ENCODE measurements at regions not wholly inside any gene's neighbourhood (a gene's known extent, or its start where the extent isn't known, plus 50 kb on each side); places are given as distances from the start of the nearest gene placed in this dataset.

DNA sequence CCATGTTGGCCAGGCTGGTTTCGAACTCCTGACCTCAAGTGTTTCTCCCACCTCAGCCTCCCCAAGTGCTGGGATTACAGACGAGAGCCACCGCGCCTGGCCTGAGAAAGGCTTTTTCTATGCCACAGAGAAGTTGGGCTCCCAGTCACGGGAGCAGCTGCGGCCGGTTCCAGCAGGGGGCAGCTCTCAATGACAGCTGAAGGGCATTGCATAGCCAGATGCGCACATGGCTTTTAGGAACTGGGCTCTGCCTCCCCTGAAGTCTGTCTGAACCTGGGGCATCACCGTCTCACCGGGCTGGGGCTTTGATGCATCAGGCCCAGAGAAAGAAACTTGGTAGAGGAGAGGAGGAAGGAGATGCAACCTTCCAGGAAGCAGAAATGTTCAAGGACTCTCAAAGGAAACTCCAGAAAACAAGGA, 84.2 kb upstream of the LAPTM4A start:
- H3K4me3 ChIP-seq (ENCODE audit: low read depth, low read length), result no peak overlapping the region
- TF ChIP-seq, protein P1, sequence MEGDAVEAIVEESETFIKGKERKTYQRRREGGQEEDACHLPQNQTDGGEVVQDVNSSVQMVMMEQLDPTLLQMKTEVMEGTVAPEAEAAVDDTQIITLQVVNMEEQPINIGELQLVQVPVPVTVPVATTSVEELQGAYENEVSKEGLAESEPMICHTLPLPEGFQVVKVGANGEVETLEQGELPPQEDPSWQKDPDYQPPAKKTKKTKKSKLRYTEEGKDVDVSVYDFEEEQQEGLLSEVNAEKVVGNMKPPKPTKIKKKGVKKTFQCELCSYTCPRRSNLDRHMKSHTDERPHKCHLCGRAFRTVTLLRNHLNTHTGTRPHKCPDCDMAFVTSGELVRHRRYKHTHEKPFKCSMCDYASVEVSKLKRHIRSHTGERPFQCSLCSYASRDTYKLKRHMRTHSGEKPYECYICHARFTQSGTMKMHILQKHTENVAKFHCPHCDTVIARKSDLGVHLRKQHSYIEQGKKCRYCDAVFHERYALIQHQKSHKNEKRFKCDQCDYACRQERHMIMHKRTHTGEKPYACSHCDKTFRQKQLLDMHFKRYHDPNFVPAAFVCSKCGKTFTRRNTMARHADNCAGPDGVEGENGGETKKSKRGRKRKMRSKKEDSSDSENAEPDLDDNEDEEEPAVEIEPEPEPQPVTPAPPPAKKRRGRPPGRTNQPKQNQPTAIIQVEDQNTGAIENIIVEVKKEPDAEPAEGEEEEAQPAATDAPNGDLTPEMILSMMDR (IDR thresholded peaks at IDR 0.05; ENCODE audit: insufficient read depth, low read depth, low read length), result peak; percentile 84
- peak; percentile 70 for DNase-seq (ENCODE audit: low read depth)

DNA sequence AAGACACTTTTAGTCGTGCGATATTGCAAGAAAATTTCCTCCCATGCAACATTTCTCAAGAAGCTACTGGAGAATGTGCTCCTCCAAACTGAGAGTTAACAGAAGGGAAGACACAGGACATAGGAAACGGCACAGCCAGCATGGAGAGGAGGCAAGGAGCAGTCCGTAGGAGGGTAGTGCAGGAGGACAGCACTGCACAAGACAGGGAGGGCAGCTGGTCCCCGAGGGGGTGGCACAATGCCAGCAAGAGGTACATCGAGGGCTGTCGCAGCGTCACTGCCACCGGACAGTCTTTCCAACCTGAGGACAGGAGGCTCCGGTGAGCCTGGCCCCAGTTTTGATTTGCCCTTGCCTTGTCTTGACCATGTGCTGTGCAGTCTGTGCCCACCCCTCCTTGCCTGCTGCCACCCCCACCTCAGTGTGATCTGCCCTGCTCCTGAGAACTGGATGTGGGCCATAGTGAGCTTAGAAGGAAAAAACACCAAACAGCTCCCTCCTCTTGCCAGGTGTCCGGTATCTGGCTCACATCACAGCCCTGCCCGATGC, 81.6 kb upstream of the LAPTM4A start:
- TF ChIP-seq, protein P1 (IDR thresholded peaks at IDR 0.05; ENCODE audit: insufficient read depth, low read depth, low read length), result no peak
- DNase-seq (ENCODE audit: low read depth), result no peak
- no peak overlapping the region for H3K4me3 ChIP-seq (ENCODE audit: low read depth, low read length)

DNA sequence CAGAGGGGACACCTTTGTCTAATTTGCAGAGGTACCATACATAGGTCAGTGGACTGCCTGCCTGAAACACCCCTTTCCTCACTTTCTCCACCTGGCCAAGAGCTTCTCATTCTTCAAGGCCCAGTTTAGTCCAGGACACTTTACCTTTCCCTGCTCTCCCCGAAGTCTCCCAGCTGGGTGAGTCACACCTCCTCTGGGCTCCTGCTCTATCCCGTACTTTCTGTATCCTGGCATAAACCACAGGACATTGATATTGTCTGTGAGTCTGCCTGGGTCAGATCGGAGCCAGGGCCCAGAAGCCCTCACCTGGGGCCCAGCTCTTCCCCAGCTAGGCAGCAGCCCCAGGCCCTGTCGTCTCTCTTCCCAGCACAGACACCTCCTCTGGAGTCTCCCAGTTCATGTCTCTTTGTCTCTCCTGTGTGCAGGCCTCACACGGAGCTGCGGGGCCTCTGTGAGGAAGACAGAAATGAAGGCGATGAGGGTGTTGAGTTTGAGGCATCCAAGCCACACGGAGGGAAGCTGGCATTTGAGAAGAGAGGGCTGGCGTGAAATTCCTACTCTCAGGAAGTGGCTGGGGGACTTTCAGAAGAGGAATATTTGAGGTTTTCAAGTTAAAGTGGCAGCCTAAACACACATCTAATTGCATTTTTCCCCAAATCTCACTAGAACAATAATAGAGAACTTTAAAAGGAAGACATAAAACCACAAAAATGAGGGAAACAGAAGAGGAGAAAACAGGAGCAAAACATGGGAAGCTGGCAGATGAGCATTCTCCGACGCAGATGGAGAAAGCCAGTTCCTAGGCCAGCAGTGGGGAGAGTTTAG, 79.6 kb upstream of the LAPTM4A start:
- H3K4me3 ChIP-seq (ENCODE audit: low read depth, low read length), result no peak overlapping the region
- TF ChIP-seq, protein P1 (IDR thresholded peaks at IDR 0.05; ENCODE audit: insufficient read depth, low read depth, low read length), result no peak
- DNase-seq (ENCODE audit: low read depth), result no peak

DNA sequence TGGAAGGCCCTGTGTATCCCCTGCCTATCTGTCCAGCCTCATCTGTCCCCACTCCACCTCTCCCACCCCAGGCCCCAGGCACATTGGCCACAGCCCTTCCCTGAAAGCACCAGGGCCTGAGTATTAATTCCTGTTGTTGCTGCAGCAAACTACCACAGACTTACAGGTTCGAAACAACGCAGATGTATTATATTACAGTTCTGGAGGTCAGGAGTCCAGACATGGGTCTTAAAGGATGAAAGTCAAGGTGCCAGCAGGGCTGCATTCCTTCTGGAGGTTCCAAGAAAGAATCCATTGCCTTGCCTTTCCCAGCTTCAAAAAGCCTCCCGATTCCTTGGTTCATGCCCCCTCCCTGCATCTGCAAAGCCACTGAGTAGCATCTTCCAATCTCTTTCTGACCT, 78.7 kb upstream of the LAPTM4A start:
- no peak overlapping the region for H3K4me3 ChIP-seq (ENCODE audit: low read depth, low read length)
- DNase-seq (ENCODE audit: low read depth), result no peak
- TF ChIP-seq, protein P1 (IDR thresholded peaks at IDR 0.05; ENCODE audit: insufficient read depth, low read depth, low read length), result no peak

DNA sequence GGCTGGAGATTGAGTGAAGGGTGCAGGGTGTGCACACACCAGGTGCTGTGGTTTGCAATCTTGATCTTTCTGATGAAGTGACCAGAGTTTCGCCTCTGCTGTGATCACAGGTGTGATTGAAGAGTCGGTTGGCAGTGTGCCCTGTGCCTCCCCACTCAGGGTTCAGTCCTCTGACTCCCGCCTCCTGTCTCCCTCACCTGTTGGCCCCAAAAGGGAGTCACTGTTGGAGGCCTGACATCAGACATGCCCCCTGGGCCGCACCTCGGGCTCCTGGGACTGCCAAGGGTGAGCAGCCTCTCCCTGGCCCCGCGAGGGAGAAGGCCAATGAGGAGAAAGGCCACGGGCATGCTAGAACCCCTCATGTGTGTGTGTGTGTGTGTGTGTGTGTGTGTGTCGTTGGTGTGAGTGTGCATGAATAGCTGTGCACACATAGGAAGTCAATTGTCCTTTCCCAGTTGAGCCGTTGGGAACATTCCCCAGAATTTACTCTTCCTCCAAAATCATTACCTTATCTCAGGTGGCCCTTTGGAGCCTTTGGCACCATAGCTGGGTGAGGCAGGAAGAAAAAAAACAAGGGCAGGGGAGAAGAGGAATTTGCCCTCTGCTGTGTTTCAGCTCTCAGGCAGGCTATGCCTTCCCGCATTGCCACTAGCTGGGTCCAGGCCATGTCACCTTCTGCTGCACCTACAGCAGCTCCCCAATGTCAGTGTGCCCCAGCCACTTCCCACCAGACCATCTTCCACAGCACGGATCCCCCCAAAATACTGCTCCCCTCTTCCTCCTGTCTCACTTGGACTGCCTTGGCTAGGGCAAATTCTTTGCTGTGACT, 78.1 kb upstream of the LAPTM4A start:
- no peak overlapping the region for H3K4me3 ChIP-seq (ENCODE audit: low read depth, low read length)
- DNase-seq (ENCODE audit: low read depth), result no peak
- TF ChIP-seq, protein P1 (IDR thresholded peaks at IDR 0.05; ENCODE audit: insufficient read depth, low read depth, low read length), result no peak

DNA sequence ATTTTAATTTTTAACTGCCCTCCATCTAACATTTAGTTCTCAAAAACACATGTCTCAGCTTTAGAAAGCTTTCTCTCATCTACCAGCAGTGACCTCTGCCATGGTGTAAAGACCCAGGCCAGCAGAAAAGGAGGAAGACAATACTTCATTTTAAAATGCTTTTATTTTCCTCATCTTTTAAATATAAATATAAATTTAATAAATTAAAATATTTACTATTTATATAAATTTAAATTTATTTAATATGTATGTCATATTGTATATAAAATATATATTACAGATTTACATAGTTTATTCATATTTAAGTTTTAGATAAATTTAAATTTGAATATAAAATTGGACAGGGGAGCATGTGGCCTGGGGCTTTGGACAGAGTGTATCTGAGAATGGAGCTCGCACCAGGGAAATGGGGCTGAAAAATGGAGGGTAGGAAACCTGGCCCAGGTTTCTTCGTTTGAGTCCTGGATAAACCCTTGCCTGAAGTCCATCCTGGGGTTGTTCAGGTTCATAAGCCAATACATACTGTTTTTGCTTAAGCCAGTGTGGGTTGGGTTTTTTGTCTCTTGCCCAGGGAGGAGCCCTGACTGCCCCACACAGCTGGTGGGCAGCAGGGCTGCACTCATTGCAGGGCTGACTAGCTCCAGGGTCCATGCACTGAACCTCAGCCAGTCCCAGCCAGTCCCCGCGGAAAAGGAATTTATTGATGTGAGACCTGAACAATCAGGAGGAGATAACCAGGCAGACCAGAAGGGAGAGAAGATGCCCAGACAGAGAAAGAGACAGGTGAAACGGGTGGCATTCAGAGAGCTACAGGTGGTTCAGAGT, 77.3 kb upstream of the LAPTM4A start:
- no peak for DNase-seq (ENCODE audit: low read depth)
- TF ChIP-seq, protein P1 (IDR thresholded peaks at IDR 0.05; ENCODE audit: insufficient read depth, low read depth, low read length), result no peak
- no peak overlapping the region for H3K4me3 ChIP-seq (ENCODE audit: low read depth, low read length)
